Trophoblast cell (in vitro differentiated cells and primary cell): ENCODE measurements at regions not wholly inside any gene's neighbourhood (a gene's known extent, or its start where the extent isn't known, plus 50 kb on each side); places are given as distances from the start of the nearest gene placed in this dataset.

Source experiments
- DNase-seq, 2 donors: peaks; one replicate each; pipeline ENCODE4 v3.0.0-alpha.2; 2016
- H2AFZ ChIP-seq: 2 replicates; pipeline ENCODE4 v1.6.1; 2013; ENCODE audit warnings: low read length, moderate library complexity, mild to moderate bottlenecking; ENCODE audit not compliant: insufficient read depth, poor library complexity
- H2AK5ac ChIP-seq: 2 replicates; pipeline ENCODE4 v1.6.1; 2013; ENCODE audit warnings: mild to moderate bottlenecking, low read length
- H2BK120ac ChIP-seq: 2 replicates; pipeline ENCODE4 v1.6.1; 2013; ENCODE audit warnings: low read length, mild to moderate bottlenecking, moderate library complexity; ENCODE audit not compliant: insufficient read depth, poor library complexity
- H2BK12ac ChIP-seq: 2 replicates; pipeline ENCODE4 v1.6.1; 2013; ENCODE audit warnings: mild to moderate bottlenecking, low read length, moderate library complexity
- H2BK5ac ChIP-seq: 2 replicates; pipeline ENCODE4 v1.6.1; 2013; ENCODE audit warnings: low read length, low read depth, moderate library complexity, mild to moderate bottlenecking; ENCODE audit not compliant: poor library complexity
- H3K14ac ChIP-seq: 2 replicates; pipeline ENCODE4 v1.6.1; 2013; ENCODE audit warnings: mild to moderate bottlenecking, low read length
- H3K18ac ChIP-seq: 2 replicates; pipeline ENCODE4 v1.6.1; 2013; ENCODE audit warnings: mild to moderate bottlenecking, low read length
- H3K23ac ChIP-seq: 2 replicates; pipeline ENCODE4 v1.6.1; 2013; ENCODE audit warnings: low read length
- H3K27ac ChIP-seq: 2 replicates; pipeline ENCODE4 v1.5.1; 2013; ENCODE audit warnings: low read depth, mild to moderate bottlenecking, inconsistent platforms, low read length, moderate library complexity
- H3K27me3 ChIP-seq: 2 replicates; pipeline ENCODE4 v1.6.1; 2013; ENCODE audit warnings: inconsistent platforms, mild to moderate bottlenecking, low read length, moderate library complexity; ENCODE audit not compliant: insufficient read depth
- H3K36me3 ChIP-seq, 2 experiments: 1 replicate in 1 of 2; 2 replicates in 1 of 2; pipeline ENCODE4 v1.6.1; 2013; ENCODE audit warnings: low read length in 2 of 2, mild to moderate bottlenecking in 2 of 2, moderate library complexity in 1 of 2; ENCODE audit not compliant: insufficient read depth in 2 of 2, control insufficient read depth in 1 of 2
- H3K4ac ChIP-seq: 2 replicates; pipeline ENCODE4 v1.6.1; 2013; ENCODE audit warnings: low read depth, mild to moderate bottlenecking, low read length, moderate library complexity
- H3K4me1 ChIP-seq, 2 experiments: 1 replicate in 1 of 2; 2 replicates in 1 of 2; pipeline ENCODE4 v1.6.1; 2013; ENCODE audit warnings: low read length in 2 of 2, mild to moderate bottlenecking in 2 of 2, moderate library complexity in 1 of 2; ENCODE audit not compliant: insufficient read depth in 2 of 2, control insufficient read depth in 1 of 2
- H3K4me2 ChIP-seq: 2 replicates; pipeline ENCODE4 v1.6.1; 2013; ENCODE audit warnings: inconsistent platforms, mild to moderate bottlenecking, low read length, moderate library complexity
- H3K4me3 ChIP-seq: 2 replicates; pipeline ENCODE4 v1.5.1; 2013; ENCODE audit warnings: mild to moderate bottlenecking, low read depth, low read length, inconsistent platforms
- H3K79me1 ChIP-seq: one replicate; pipeline ENCODE4 v1.6.1; 2013; ENCODE audit warnings: low read length
- H3K79me2 ChIP-seq: 2 replicates; pipeline ENCODE4 v1.6.1; 2013; ENCODE audit warnings: low read length, mild to moderate bottlenecking; ENCODE audit not compliant: control insufficient read depth, insufficient read depth, poor library complexity
- H3K9ac ChIP-seq: 2 replicates; pipeline ENCODE4 v1.6.1; 2013; ENCODE audit warnings: mild to moderate bottlenecking, low read length
- H3K9me3 ChIP-seq: 2 replicates; pipeline ENCODE4 v1.6.1; 2013; ENCODE audit warnings: low read depth, mild to moderate bottlenecking, control low read depth, inconsistent platforms, low read length; ENCODE audit not compliant: insufficient read depth
- H4K12ac ChIP-seq: 2 replicates; pipeline ENCODE4 v1.6.1; 2013; ENCODE audit warnings: low read depth, mild to moderate bottlenecking, low read length, moderate library complexity
- H4K8ac ChIP-seq: 2 replicates; pipeline ENCODE4 v1.6.1; 2013; ENCODE audit warnings: low read depth, mild to moderate bottlenecking, low read length, moderate library complexity
- H4K91ac ChIP-seq: one replicate; pipeline ENCODE4 v1.6.1; 2013; ENCODE audit warnings: low read depth, mild to moderate bottlenecking, low read length, moderate library complexity
- WGBS: extraction: QIAGEN DNeasy Blood & Tissue Kit; methylation state at CpG from one replicate; pipeline ENCODE4 v1.1.7; 2013; ENCODE audit warnings: missing lambda C conversion rate; ENCODE audit not compliant: insufficient read length, insufficient coverage; ENCODE audit errors: extremely low coverage; 5-methylcytosine and 5-hydroxymethylcytosine counted together

DNA sequence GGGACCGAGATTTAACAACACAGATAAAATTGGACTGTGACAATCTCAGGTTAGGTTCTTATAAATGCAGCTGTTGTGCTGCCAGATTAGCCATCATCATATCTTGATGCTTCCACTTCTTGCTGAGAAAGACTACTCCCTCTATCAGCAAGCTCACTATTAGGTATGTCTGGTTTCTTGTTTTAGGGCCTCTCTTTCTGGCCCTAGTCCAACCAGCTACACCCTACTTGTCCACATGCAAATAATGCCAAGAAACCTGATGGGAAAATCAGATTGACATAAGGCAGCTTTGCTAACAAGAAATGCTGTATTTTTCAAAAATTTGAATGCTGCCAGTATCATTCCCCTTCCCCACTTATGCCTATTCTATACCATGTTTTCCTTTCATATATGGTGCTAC, 296.0 kb downstream of the RMST start:
- Histone ChIP-seq H3K36me3 (no peaks in the 10 kb centered on the region), H2BK5ac (no peak overlapping the region), H3K9me3 (no peaks in the 10 kb centered on the region), H3K9ac (no peak overlapping the region), H4K12ac (no peak overlapping the region), H3K4ac (no peak overlapping the region), H4K8ac (no peak overlapping the region), H3K79me1 (no peaks in the 10 kb centered on the region), H3K18ac (no peak overlapping the region), H3K27ac (no peak overlapping the region), H3K23ac (no peak overlapping the region), H2AK5ac (no peak overlapping the region), H2BK12ac (no peak overlapping the region), H3K4me2 (no peak overlapping the region), H3K27me3 (no peaks in the 10 kb centered on the region), H3K4me3 (no peak overlapping the region), H2AFZ (no peak overlapping the region), H3K14ac (no peak overlapping the region), H4K91ac (no peak overlapping the region), H3K4me1 (no peaks in the 10 kb centered on the region), H3K79me2 (no peaks in the 10 kb centered on the region), H2BK120ac (no peak overlapping the region)
- no peak for DNase-seq
- no CpG with 5 or more reads among the region's 1 CpG for WGBS

DNA sequence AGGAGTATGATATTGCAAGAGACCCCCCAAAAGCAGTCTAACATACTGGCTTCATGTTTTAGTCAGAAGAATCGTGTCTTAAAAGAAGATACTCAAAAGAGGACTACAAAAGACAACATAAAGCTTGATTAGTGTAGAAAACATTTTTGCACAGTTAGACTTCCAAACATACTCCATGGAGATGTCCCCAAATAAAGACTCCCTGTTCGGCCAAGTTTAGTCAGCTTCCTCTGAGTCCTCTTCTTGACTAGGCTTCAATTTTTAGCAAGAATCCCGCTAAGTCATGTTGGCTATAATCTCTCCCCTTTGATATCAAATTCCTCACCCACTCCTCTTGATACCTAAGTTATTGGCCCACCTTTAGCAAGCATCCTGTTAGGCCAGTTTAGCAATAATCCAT, 298.0 kb downstream of the RMST start:
- Histone ChIP-seq H4K91ac (no peak overlapping the region), H3K27me3 (no peaks in the 10 kb centered on the region), H3K9me3 (no peaks in the 10 kb centered on the region), H2AK5ac (no peak overlapping the region), H2BK5ac (no peak overlapping the region), H2AFZ (no peak overlapping the region), H3K4ac (no peak overlapping the region), H3K18ac (no peak overlapping the region), H3K27ac (no peak overlapping the region), H3K4me2 (no peak overlapping the region), H2BK12ac (no peak overlapping the region), H3K4me3 (no peak overlapping the region), H3K79me1 (no peaks in the 10 kb centered on the region), H3K79me2 (no peaks in the 10 kb centered on the region), H4K8ac (no peak overlapping the region), H4K12ac (no peak overlapping the region), H3K4me1 (no peaks in the 10 kb centered on the region), H3K14ac (no peak overlapping the region), H2BK120ac (no peak overlapping the region), H3K23ac (no peak overlapping the region), H3K36me3 (no peaks in the 10 kb centered on the region), H3K9ac (no peak overlapping the region)
- no peak for DNase-seq
- no CpG with 5 or more reads among the region's 3 CpGs for WGBS

DNA sequence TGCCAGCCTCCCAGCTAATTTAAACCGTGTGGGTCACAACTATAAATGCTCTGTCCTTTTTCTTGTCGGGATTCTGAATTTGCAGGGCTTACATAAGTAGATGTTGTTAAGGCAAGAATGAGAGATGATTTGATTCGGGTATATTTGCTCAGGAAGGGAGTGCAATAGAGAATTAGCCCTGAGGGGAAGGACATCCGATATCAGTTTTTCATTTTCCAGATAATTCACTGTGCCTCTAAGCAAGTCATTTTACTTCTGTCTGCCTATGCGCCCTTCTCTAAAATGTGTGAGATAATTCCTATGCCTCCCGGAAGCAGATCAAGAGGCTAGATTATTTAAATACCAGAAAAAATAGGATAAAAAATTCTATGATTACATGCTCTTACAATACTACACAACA, 300.5 kb downstream of the RMST start:
- Histone ChIP-seq H2AFZ (no peak overlapping the region), H2BK120ac (no peak overlapping the region), H4K12ac (no peak overlapping the region), H3K4me3 (no peak overlapping the region), H2AK5ac (no peak overlapping the region), H2BK5ac (no peak overlapping the region), H3K9ac (no peak overlapping the region), H3K4me1 (no peaks in the 10 kb centered on the region), H3K4ac (no peak overlapping the region), H3K36me3 (no peaks in the 10 kb centered on the region), H3K79me2 (no peaks in the 10 kb centered on the region), H3K4me2 (no peak overlapping the region), H4K91ac (no peak overlapping the region), H3K27ac (no peak overlapping the region), H3K23ac (no peak overlapping the region), H3K18ac (no peak overlapping the region), H3K27me3 (no peaks in the 10 kb centered on the region), H3K14ac (no peak overlapping the region), H4K8ac (no peak overlapping the region), H3K79me1 (no peaks in the 10 kb centered on the region), H2BK12ac (no peak overlapping the region), H3K9me3 (no peaks in the 10 kb centered on the region)
- WGBS, result no CpG with 5 or more reads among the region's 6 CpGs
- DNase-seq, result no peak

DNA sequence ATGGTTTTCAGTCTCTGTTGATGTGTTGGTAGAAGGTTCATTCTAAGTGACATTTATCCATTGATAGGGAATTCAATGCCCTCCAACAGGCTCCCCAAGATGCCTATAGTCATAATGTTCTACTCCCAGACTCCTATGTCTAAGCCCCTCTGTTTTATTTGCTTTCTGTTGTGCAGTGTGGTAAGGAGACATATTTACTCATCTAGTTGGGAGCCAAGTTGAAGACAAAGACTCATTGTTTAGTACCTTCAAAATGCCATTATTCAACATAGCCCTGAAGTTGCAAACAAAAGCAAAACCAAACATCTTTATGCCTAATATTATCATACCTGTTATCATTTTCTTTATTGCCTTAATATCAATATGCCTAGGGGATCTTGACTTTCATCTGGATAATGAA, 302.1 kb downstream of the RMST start:
- no peak overlapping the region for H4K12ac ChIP-seq
- no peaks in the 10 kb centered on the region for H3K79me2 ChIP-seq
- H3K18ac ChIP-seq, result no peak overlapping the region
- H3K4me3 ChIP-seq, result no peak overlapping the region
- H2AK5ac ChIP-seq, result no peak overlapping the region
- no peak overlapping the region for H4K8ac ChIP-seq
- no peak overlapping the region for H3K4me2 ChIP-seq
- no peak overlapping the region for H2BK120ac ChIP-seq
- H3K9ac ChIP-seq, result no peak overlapping the region
- H3K14ac ChIP-seq, result no peak overlapping the region
- H3K23ac ChIP-seq, result no peak overlapping the region
- no peak overlapping the region for H2AFZ ChIP-seq
- H4K91ac ChIP-seq, result no peak overlapping the region
- no peaks in the 10 kb centered on the region for H3K79me1 ChIP-seq
- no peaks in the 10 kb centered on the region for H3K27me3 ChIP-seq
- H3K4ac ChIP-seq, result no peak overlapping the region
- no peak overlapping the region for H3K27ac ChIP-seq
- no peaks in the 10 kb centered on the region for H3K4me1 ChIP-seq
- H3K9me3 ChIP-seq, result no peaks in the 10 kb centered on the region
- no peak for DNase-seq
- no peak overlapping the region for H2BK12ac ChIP-seq
- no peak overlapping the region for H2BK5ac ChIP-seq
- no peaks in the 10 kb centered on the region for H3K36me3 ChIP-seq

DNA sequence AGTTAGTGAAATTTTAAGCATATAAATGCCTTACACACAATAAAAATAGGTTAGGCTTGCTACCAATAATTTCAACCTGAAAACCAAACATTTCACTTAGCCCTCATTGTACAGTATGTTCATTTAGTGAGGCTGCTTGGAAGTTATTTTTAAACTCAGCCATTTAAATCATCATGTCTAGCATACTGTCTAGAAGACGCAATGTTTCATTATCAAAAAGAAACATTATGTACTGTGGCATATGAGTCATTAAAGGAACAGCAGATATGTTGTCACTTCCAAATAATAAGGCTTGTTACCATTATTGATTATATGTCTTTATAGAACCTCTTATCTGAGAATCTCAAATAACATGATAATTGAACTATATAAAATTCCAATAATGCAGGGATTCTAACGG, 304.7 kb downstream of the RMST start:
- no peak overlapping the region for H4K91ac ChIP-seq

More for the DNA sequence above, 304.7 kb downstream of the RMST start:
- Histone ChIP-seq H3K4me1 (no peaks in the 10 kb centered on the region), H3K23ac (no peak overlapping the region), H3K27ac (no peak overlapping the region), H2BK120ac (no peak overlapping the region), H4K12ac (no peak overlapping the region), H3K36me3 (no peaks in the 10 kb centered on the region), H3K9me3 (no peaks in the 10 kb centered on the region), H3K14ac (no peak overlapping the region), H3K4me2 (no peak overlapping the region), H3K79me1 (no peaks in the 10 kb centered on the region), H3K4me3 (no peak overlapping the region), H2BK5ac (no peak overlapping the region), H3K79me2 (no peaks in the 10 kb centered on the region), H3K18ac (no peak overlapping the region), H2AK5ac (no peak overlapping the region), H3K9ac (no peak overlapping the region), H3K27me3 (no peaks in the 10 kb centered on the region), H4K8ac (no peak overlapping the region), H2BK12ac (no peak overlapping the region), H2AFZ (no peak overlapping the region), H3K4ac (no peak overlapping the region)
- WGBS, result no CpG with 5 or more reads among the region's 2 CpGs
- DNase-seq, result no peak
